GM12878 (cell line): ENCODE measurements at regions not wholly inside any gene's neighbourhood (a gene's known extent, or its start where the extent isn't known, plus 50 kb on each side); places are given as distances from the start of the nearest gene placed in this dataset.

Experiments
- ATAC-seq: fragments of 200-7000 bp; cut with Tn5 transposase; 3 replicates; pipeline ENCODE4 v1.9.1; 2020; ENCODE audit warnings: mild to moderate bottlenecking, moderate library complexity
- BruUV-seq: library from RNA; stranded (reverse); fragments of 400-500 nt; replicated peaks from 2 replicates; lab custom pipeline; 2021; lab: Mats Ljungman, UMichigan
- CTCF ChIA-PET: fragments of 300-600 bp; sonication (Branson Sonifier 250); formaldehyde crosslinking; extraction: SDS; loops from one replicate; lab custom pipeline; 2021; ENCODE audit warnings: inconsistent platforms; lab: Yijun Ruan, JAX
- POLR2A ChIA-PET: fragments of 350-600 bp; formaldehyde crosslinking; extraction: SDS; loops from one replicate; lab custom pipeline; 2021; ENCODE audit warnings: inconsistent platforms; lab: Charles Lee
- RAD21 ChIA-PET: fragments of 300-600 bp; sonication (Branson Sonifier 250); formaldehyde crosslinking; loops from one replicate; lab custom pipeline; 2023; ENCODE audit warnings: antibody characterized with exemption; ENCODE audit not compliant: unreplicated experiment; lab: Charles Lee
- SMC1A ChIA-PET: fragments of 300-600 bp; sonication (Branson Sonifier 250); formaldehyde crosslinking; loops from one replicate; lab custom pipeline; 2023; ENCODE audit not compliant: unreplicated experiment, uncharacterized antibody; lab: Charles Lee
- DNase-seq: peaks from one replicate; pipeline ENCODE4 v3.0.0-alpha.2; 2011; ENCODE audit warnings: low read depth, low spot score
- FAIRE-seq: peaks from 3 replicates; lab custom pipeline; 2011; peaks lifted over from hg19 to GRCh38; lab: Jason Lieb, UNC
- H2AFZ ChIP-seq: 2 replicates; pipeline ENCODE4 v1.6.0; 2011; ENCODE audit warnings: low read depth, low read length, control low read depth; ENCODE audit not compliant: control insufficient read depth
- H3K27ac ChIP-seq: 2 replicates; pipeline ENCODE4 v1.5.1; 2011; ENCODE audit warnings: control low read depth; ENCODE audit not compliant: control insufficient read depth, insufficient read depth
- H3K27me3 ChIP-seq, 2 experiments: replicated peaks in 1 of 2; 2 replicates each; pipeline versions ENCODE4 v1.6.0 to v1.6.1; 2011; ENCODE audit warnings: low read length in 1 of 2; ENCODE audit not compliant: control insufficient read depth in 2 of 2, insufficient read depth in 2 of 2
- H3K36me3 ChIP-seq, 2 experiments: 2 replicates each; pipeline ENCODE4 v1.5.1; 2011; ENCODE audit warnings: low read length in 1 of 2; ENCODE audit not compliant: control insufficient read depth in 2 of 2, insufficient read depth in 2 of 2
- H3K4me1 ChIP-seq: 2 replicates; pipeline ENCODE4 v1.6.1; 2011; ENCODE audit warnings: mild to moderate bottlenecking, low read length, moderate library complexity, mixed read lengths; ENCODE audit not compliant: control insufficient read depth, insufficient read depth
- H3K4me2 ChIP-seq: 2 replicates; pipeline ENCODE4 v1.6.0; 2011; ENCODE audit warnings: control low read depth; ENCODE audit not compliant: control insufficient read depth, insufficient read depth
- H3K4me3 ChIP-seq: fragments of 200-600 bp; sonication (generic); 2 replicates; pipeline ENCODE4 v1.5.1; 2016
- H3K79me2 ChIP-seq: 2 replicates; pipeline ENCODE4 v1.6.0; 2011; ENCODE audit warnings: low read length; ENCODE audit not compliant: control insufficient read depth, insufficient read depth
- H3K9ac ChIP-seq: 2 replicates; pipeline ENCODE4 v1.8.0; 2011; ENCODE audit warnings: low read length, control low read depth, mixed read lengths; ENCODE audit not compliant: control insufficient read depth, insufficient read depth
- H3K9me3 ChIP-seq: replicated peaks from 3 replicates; pipeline ENCODE4 v1.5.1; 2011; ENCODE audit warnings: mild to moderate bottlenecking, low read length; ENCODE audit not compliant: control insufficient read depth, insufficient read depth
- H4K20me1 ChIP-seq: 2 replicates; pipeline ENCODE4 v1.6.0; 2011; ENCODE audit not compliant: control insufficient read depth, insufficient read depth
- ETV6 ChIP-seq, 2 experiments: fragments of 450-650 bp in 1 of 2; IDR thresholded peaks in 1 of 2; conservative IDR thresholded peaks in 1 of 2; 2 replicates each; pipeline ENCODE4 v1.6.1; 2014; ENCODE audit warnings: antibody characterized with exemption in 1 of 2, borderline replicate concordance in 1 of 2, low read depth in 1 of 2, mild to moderate bottlenecking in 1 of 2, moderate library complexity in 1 of 2
- NBN ChIP-seq: fragments of 450-650 bp; IDR thresholded peaks from 2 replicates; pipeline ENCODE4 v1.6.1; 2016
- NFYB ChIP-seq: IDR thresholded peaks from 2 replicates; pipeline ENCODE4 v1.6.1; 2011; ENCODE audit warnings: low read depth, mild to moderate bottlenecking, low read length, improper control_type of control experiment, moderate library complexity; ENCODE audit not compliant: insufficient read depth
- SIN3A ChIP-seq: IDR thresholded peaks from 2 replicates; pipeline ENCODE4 v1.6.1; 2012; ENCODE audit warnings: low read depth, low read length, improper control_type of control experiment
- SUPT20H ChIP-seq: IDR thresholded peaks from 2 replicates; pipeline ENCODE4 v1.6.1; 2011; ENCODE audit warnings: low read depth, mild to moderate bottlenecking, low read length, moderate library complexity, borderline replicate concordance; ENCODE audit not compliant: control insufficient read depth
- WGBS: methylation state at CpG from one replicate; pipeline ENCODE4 v1.1.6; 2016; ENCODE audit warnings: low lambda C conversion rate; ENCODE audit not compliant: insufficient replicate concordance, insufficient coverage; ENCODE audit errors: missing lambda C conversion rate; 5-methylcytosine and 5-hydroxymethylcytosine counted together
- in situ Hi-C: fragments of 300-500 bp; cut with MboI; formaldehyde crosslinking; loops from 9 replicates; pipeline ENCODE4 v1.14.3; 2018; ENCODE audit warnings: mixed read lengths
- intact Hi-C: fragments of 100-400 bp; cut with micrococcal nuclease; formaldehyde crosslinking; loops from one replicate; pipeline ENCODE4 v1.14.2; 2022; ENCODE audit not compliant: unreplicated experiment
- TF ChIP-seq, protein P1 (sequence below): IDR thresholded peaks from 2 replicates; pipeline ENCODE4 v1.6.1; 2012; ENCODE audit warnings: mild to moderate bottlenecking, low read depth, low read length
- TF ChIP-seq, protein P2 (sequence below): IDR thresholded peaks from 2 replicates; pipeline ENCODE4 v1.6.1; 2012; ENCODE audit warnings: low read depth, low read length, improper control_type of control experiment
- TF ChIP-seq, protein P3 (sequence below): fragments of 450-650 bp; IDR thresholded peaks from 2 replicates; pipeline ENCODE4 v1.6.1; 2016; ENCODE audit warnings: mild to moderate bottlenecking
- TF ChIP-seq, protein P4 (sequence below): fragments of 450-650 bp; IDR thresholded peaks from 2 replicates; pipeline ENCODE4 v1.6.1; 2017; ENCODE audit warnings: low read depth, mild to moderate bottlenecking, moderate library complexity
- TF ChIP-seq, protein P5 (sequence below): fragments of 450-650 bp; IDR thresholded peaks from 2 replicates; pipeline ENCODE4 v1.6.1; 2017; ENCODE audit warnings: mild to moderate bottlenecking

DNA sequence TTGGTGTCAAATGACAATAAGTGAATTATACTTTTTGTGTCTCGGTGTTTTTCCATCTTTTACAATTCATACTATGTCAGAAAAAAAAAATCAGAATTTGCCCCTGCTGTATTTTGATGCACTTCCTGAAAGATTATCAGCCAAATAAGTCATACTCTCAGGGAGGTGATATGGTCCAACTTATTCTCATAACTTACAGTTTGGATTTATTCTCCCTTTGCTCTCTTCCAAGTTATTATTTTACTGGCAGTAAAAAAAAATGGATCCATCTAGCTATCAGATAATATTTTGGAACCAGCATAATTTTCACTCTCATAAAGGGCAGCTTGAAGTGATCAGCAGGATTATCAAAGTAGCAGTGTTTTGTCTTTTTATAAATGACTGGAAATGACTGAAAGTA lies 337.1 kb downstream of the BMPER start:
- Histone ChIP-seq H3K4me3 (no peak overlapping the region), H3K27ac (no peak overlapping the region), H3K9me3 (no peaks in the 10 kb centered on the region), H3K36me3 (no peaks in the 10 kb centered on the region), H3K27me3 (no peaks in the 10 kb centered on the region), H2AFZ (no peak overlapping the region), H3K4me1 (no peaks in the 10 kb centered on the region), H4K20me1 (no peaks in the 10 kb centered on the region), H3K4me2 (no peak overlapping the region), H3K9ac (no peak overlapping the region), H3K79me2 (no peaks in the 10 kb centered on the region)
- RAD21 ChIA-PET: no interaction called here
- no peak for DNase-seq
- 0% methylated on average over 1 of the region's 1 CpG for WGBS
- in situ Hi-C loops (no loop called here), intact Hi-C loops (no loop called here)
- SMC1A ChIA-PET: interaction anchor here (0.6 to 1.1 kb wide), 3 partner anchors 8 to 64 kb away, joined by 3 to 6 read pairs (median 4); no protein-coding TSS in a partner anchor
- no TSS peak for BruUV-seq
- CTCF ChIA-PET: interaction anchor here (0.7 to 1.2 kb wide), 2 partner anchors 14 to 157 kb away, joined by 4 read pairs; no protein-coding TSS in a partner anchor
- no peak for TF ChIP-seq ETV6 (conservative IDR thresholded peaks at IDR 0.05 in 1 of 2, IDR thresholded peaks at IDR 0.05 in 1 of 2; ENCODE audit: borderline replicate concordance in 1 of 2, low read depth in 1 of 2)
- TF ChIP-seq NFYB: no peak
- TF ChIP-seq, protein P1, sequence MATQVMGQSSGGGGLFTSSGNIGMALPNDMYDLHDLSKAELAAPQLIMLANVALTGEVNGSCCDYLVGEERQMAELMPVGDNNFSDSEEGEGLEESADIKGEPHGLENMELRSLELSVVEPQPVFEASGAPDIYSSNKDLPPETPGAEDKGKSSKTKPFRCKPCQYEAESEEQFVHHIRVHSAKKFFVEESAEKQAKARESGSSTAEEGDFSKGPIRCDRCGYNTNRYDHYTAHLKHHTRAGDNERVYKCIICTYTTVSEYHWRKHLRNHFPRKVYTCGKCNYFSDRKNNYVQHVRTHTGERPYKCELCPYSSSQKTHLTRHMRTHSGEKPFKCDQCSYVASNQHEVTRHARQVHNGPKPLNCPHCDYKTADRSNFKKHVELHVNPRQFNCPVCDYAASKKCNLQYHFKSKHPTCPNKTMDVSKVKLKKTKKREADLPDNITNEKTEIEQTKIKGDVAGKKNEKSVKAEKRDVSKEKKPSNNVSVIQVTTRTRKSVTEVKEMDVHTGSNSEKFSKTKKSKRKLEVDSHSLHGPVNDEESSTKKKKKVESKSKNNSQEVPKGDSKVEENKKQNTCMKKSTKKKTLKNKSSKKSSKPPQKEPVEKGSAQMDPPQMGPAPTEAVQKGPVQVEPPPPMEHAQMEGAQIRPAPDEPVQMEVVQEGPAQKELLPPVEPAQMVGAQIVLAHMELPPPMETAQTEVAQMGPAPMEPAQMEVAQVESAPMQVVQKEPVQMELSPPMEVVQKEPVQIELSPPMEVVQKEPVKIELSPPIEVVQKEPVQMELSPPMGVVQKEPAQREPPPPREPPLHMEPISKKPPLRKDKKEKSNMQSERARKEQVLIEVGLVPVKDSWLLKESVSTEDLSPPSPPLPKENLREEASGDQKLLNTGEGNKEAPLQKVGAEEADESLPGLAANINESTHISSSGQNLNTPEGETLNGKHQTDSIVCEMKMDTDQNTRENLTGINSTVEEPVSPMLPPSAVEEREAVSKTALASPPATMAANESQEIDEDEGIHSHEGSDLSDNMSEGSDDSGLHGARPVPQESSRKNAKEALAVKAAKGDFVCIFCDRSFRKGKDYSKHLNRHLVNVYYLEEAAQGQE: no peak
- TF ChIP-seq, protein P2, sequence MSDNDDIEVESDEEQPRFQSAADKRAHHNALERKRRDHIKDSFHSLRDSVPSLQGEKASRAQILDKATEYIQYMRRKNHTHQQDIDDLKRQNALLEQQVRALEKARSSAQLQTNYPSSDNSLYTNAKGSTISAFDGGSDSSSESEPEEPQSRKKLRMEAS: no peak
- no peak for TF ChIP-seq SUPT20H
- TF ChIP-seq, protein P3, sequence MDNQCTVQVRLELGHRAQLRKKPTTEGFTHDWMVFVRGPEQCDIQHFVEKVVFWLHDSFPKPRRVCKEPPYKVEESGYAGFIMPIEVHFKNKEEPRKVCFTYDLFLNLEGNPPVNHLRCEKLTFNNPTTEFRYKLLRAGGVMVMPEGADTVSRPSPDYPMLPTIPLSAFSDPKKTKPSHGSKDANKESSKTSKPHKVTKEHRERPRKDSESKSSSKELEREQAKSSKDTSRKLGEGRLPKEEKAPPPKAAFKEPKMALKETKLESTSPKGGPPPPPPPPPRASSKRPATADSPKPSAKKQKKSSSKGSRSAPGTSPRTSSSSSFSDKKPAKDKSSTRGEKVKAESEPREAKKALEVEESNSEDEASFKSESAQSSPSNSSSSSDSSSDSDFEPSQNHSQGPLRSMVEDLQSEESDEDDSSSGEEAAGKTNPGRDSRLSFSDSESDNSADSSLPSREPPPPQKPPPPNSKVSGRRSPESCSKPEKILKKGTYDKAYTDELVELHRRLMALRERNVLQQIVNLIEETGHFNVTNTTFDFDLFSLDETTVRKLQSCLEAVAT: no peak
- TF ChIP-seq, protein P4, sequence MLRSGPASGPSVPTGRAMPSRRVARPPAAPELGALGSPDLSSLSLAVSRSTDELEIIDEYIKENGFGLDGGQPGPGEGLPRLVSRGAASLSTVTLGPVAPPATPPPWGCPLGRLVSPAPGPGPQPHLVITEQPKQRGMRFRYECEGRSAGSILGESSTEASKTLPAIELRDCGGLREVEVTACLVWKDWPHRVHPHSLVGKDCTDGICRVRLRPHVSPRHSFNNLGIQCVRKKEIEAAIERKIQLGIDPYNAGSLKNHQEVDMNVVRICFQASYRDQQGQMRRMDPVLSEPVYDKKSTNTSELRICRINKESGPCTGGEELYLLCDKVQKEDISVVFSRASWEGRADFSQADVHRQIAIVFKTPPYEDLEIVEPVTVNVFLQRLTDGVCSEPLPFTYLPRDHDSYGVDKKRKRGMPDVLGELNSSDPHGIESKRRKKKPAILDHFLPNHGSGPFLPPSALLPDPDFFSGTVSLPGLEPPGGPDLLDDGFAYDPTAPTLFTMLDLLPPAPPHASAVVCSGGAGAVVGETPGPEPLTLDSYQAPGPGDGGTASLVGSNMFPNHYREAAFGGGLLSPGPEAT: no peak
- TF ChIP-seq NBN: no peak
- TF ChIP-seq, protein P5, sequence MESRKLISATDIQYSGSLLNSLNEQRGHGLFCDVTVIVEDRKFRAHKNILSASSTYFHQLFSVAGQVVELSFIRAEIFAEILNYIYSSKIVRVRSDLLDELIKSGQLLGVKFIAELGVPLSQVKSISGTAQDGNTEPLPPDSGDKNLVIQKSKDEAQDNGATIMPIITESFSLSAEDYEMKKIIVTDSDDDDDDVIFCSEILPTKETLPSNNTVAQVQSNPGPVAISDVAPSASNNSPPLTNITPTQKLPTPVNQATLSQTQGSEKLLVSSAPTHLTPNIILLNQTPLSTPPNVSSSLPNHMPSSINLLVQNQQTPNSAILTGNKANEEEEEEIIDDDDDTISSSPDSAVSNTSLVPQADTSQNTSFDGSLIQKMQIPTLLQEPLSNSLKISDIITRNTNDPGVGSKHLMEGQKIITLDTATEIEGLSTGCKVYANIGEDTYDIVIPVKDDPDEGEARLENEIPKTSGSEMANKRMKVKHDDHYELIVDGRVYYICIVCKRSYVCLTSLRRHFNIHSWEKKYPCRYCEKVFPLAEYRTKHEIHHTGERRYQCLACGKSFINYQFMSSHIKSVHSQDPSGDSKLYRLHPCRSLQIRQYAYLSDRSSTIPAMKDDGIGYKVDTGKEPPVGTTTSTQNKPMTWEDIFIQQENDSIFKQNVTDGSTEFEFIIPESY: no peak
- TF ChIP-seq SIN3A: no peak
- FAIRE-seq: no peak
- no peak for ATAC-seq
- POLR2A ChIA-PET: no interaction called here
